Adrenal gland (tissue), 9 donors: ENCODE measurements at regions not wholly inside any gene's neighbourhood (a gene's known extent, or its start where the extent isn't known, plus 50 kb on each side); places are given as distances from the start of the nearest gene placed in this dataset.

ENCODE experiments used
- DNase-seq, 7 donors: peaks; one replicate each; pipeline ENCODE4 v3.0.0-alpha.2; 2019 to 2020
- H3K27ac ChIP-seq, 5 donors: fragments of 200-600 bp; sonication (generic) in 4 of 5; 1 replicate in 3 of 5; 2 replicates in 2 of 5; pipeline versions ENCODE4 v1.5.1 to v1.8.0; 2016 to 2020; ENCODE audit warnings: mild to moderate bottlenecking in 1 of 5
- H3K27me3 ChIP-seq: fragments of 200-600 bp; 2 replicates; pipeline ENCODE4 v1.8.0; 2021
- H3K36me3 ChIP-seq, 2 donors: fragments of 200-600 bp; replicated peaks in 1 of 2; 1 replicate in 1 of 2; 2 replicates in 1 of 2; pipeline versions ENCODE4 v1.5.1 to v1.8.0; 2018 to 2022
- H3K4me1 ChIP-seq, 2 donors: fragments of 200-600 bp; replicated peaks in 1 of 2; 1 replicate in 1 of 2; 2 replicates in 1 of 2; pipeline versions ENCODE4 v1.5.1 to v1.8.0; 2018 to 2021
- H3K4me3 ChIP-seq, 4 donors: fragments of 200-600 bp; sonication (generic) in 3 of 4; one replicate each; pipeline ENCODE4 v1.5.1; 2016 to 2018
- H3K9me3 ChIP-seq, 3 donors: fragments of 200-600 bp; sonication (generic) in 1 of 3; replicated peaks in 1 of 3; 1 replicate in 2 of 3; 2 replicates in 1 of 3; pipeline versions ENCODE4 v1.5.1 to v1.8.0; 2016 to 2021
- CTCF ChIP-seq, 6 experiments: fragments of 450-650 bp in 4 of 6; fragments of 200-600 bp in 2 of 6; sonication (generic) in 1 of 6; IDR thresholded peaks; 1 replicate in 5 of 6; 2 replicates in 1 of 6; pipeline versions ENCODE4 v1.5.1 to v1.8.0; 2016 to 2021; ENCODE audit warnings: antibody characterized with exemption in 6 of 6, mild to moderate bottlenecking in 2 of 6, moderate library complexity in 1 of 6
- POLR2A ChIP-seq, 2 donors: fragments of 450-650 bp; IDR thresholded peaks; one replicate each; pipeline ENCODE4 v1.6.1; 2017; ENCODE audit warnings: antibody characterized with exemption in 2 of 2, mild to moderate bottlenecking in 2 of 2, moderate library complexity in 1 of 2
- WGBS, 4 donors: extraction: QIAGEN DNeasy Blood & Tissue Kit in 2 of 4; methylation state at CpG; one replicate each; pipeline versions ENCODE4 v1.1.5 to v1.1.7; 2013 to 2017; 5-methylcytosine and 5-hydroxymethylcytosine counted together
- intact Hi-C, 2 donors: fragments of 100-400 bp; cut with DNase I; formaldehyde crosslinking; loops; one replicate each; pipeline versions ENCODE4 v1.14.1 to v1.15.0; 2022 to 2023
- donor health status: healthy with polysubstance abuse.
- donor health status: Bipolar disorder and iron deficiency.
- donor health status: DM: yes; HTN: yes; CAD: no.
- donor health status: DM: no; HTN: no; CAD: no.
- donor health status: DM: no; HTN: no; CAD: no.

GRCh38 chr20:40816039-40816352 is 127.0 kb upstream of the MAFB start:
- Histone ChIP-seq H3K4me1 (no peaks in the 10 kb centered on the region), H3K9me3 (no peaks in the 10 kb centered on the region), H3K27me3 (no peaks in the 10 kb centered on the region), H3K36me3 (no peaks in the 10 kb centered on the region), H3K4me3 (no peak overlapping the region), H3K27ac (no peak overlapping the region)
- TF ChIP-seq CTCF (IDR thresholded peaks at IDR 0.05): no peak
- no peak for TF ChIP-seq POLR2A (IDR thresholded peaks at IDR 0.05)
- WGBS, 4 donors: 81 to 91% (median 87%) methylated on average over 3 of the region's 3 CpGs
- DNase-seq: peak in 1 of 7 donors; percentile 9
- intact Hi-C loops: no loop called here

GRCh38 chr20:40821429-40821828 is 132.4 kb upstream of the MAFB start:
- TF ChIP-seq POLR2A (IDR thresholded peaks at IDR 0.05) (no peak), CTCF (IDR thresholded peaks at IDR 0.05) (no peak)
- WGBS, 4 donors: 76 to 83% (median 81%) methylated on average over 7 of the region's 7 CpGs

GRCh38 chr20:40826699-40827098 is 137.7 kb upstream of the MAFB start:
- Histone ChIP-seq H3K27ac (no peak overlapping the region), H3K27me3 (no peaks in the 10 kb centered on the region), H3K36me3 (no peaks in the 10 kb centered on the region), H3K9me3 (no peaks in the 10 kb centered on the region), H3K4me1 (no peaks in the 10 kb centered on the region), H3K4me3 (no peak overlapping the region)
- TF ChIP-seq CTCF (IDR thresholded peaks at IDR 0.05): no peak
- no peak for TF ChIP-seq POLR2A (IDR thresholded peaks at IDR 0.05)
- intact Hi-C loops: no loop called here
- no peak for DNase-seq

More at GRCh38 chr20:40821429-40821828, 132.4 kb upstream of the MAFB start:
- no peak overlapping the region for H3K27ac ChIP-seq
- H3K27me3 ChIP-seq: no peaks in the 10 kb centered on the region
- no peaks in the 10 kb centered on the region for H3K9me3 ChIP-seq
- H3K4me3 ChIP-seq: no peak overlapping the region
- no peaks in the 10 kb centered on the region for H3K4me1 ChIP-seq
- no peaks in the 10 kb centered on the region for H3K36me3 ChIP-seq
- no peak for DNase-seq
- intact Hi-C loops: no loop called here

- H3K4me1 ChIP-seq: no peaks in the 10 kb centered on the region
- DNase-seq: no peak
- H3K9me3 ChIP-seq: no peaks in the 10 kb centered on the region
- no peaks in the 10 kb centered on the region for H3K36me3 ChIP-seq
- WGBS, 4 donors: 42 to 54% (median 51%) methylated on average over 4 to 5 of the region's 5 CpGs
- intact Hi-C loops: no loop called here
- H3K27ac ChIP-seq: no peak overlapping the region
- no peak for TF ChIP-seq POLR2A (IDR thresholded peaks at IDR 0.05)
- no peak for TF ChIP-seq CTCF (IDR thresholded peaks at IDR 0.05)
- peaks cover 4% of the 10 kb centered on the region for H3K27me3 ChIP-seq
- no peak overlapping the region for H3K4me3 ChIP-seq
These were observed 146.3 kb upstream of the MAFB start for GRCh38 chr20:40835321-40835720.
